Fibroblast of lung (primary cell): ENCODE measurements at regions not wholly inside any gene's neighbourhood (a gene's known extent, or its start where the extent isn't known, plus 50 kb on each side); places are given as distances from the start of the nearest gene placed in this dataset.

Experiments
- DNase-seq, 2 donors: peaks; one replicate each; pipeline versions ENCODE4 v3.0.0 to v3.0.0-alpha.2; 2010; ENCODE audit warnings: low read depth in 2 of 2
- H2AFZ ChIP-seq: 2 replicates; pipeline ENCODE4 v1.5.1; 2012; ENCODE audit warnings: low read length, control low read depth, inconsistent platforms
- H3K27ac ChIP-seq: 2 replicates; pipeline ENCODE4 v1.5.1; 2011; ENCODE audit warnings: low read length, control low read depth; ENCODE audit not compliant: insufficient read depth
- H3K27me3 ChIP-seq: 2 replicates; pipeline ENCODE4 v1.5.1; 2011; ENCODE audit warnings: mild to moderate bottlenecking, low read length; ENCODE audit not compliant: control insufficient read depth, insufficient read depth
- H3K36me3 ChIP-seq: 2 replicates; pipeline ENCODE4 v1.5.1; 2011; ENCODE audit warnings: low read length; ENCODE audit not compliant: control insufficient read depth, insufficient read depth
- H3K4me1 ChIP-seq: 2 replicates; pipeline ENCODE4 v1.5.1; 2011; ENCODE audit warnings: low read length; ENCODE audit not compliant: control insufficient read depth, insufficient read depth; ENCODE audit errors: extremely low read depth
- H3K4me2 ChIP-seq: 2 replicates; pipeline ENCODE4 v1.5.1; 2011; ENCODE audit warnings: low read length, control low read depth; ENCODE audit not compliant: insufficient read depth; ENCODE audit errors: extremely low read depth
- H3K4me3 ChIP-seq, 4 experiments: fragments of 200-600 bp in 1 of 4; sonication (generic) in 1 of 4; replicated peaks in 1 of 4; 2 replicates each; pipeline ENCODE4 v1.5.1; 2011 to 2016; ENCODE audit warnings: low read length in 4 of 4, low read depth in 3 of 4, mild to moderate bottlenecking in 3 of 4, control low read depth in 2 of 4, inconsistent platforms in 1 of 4, mixed read lengths in 1 of 4; ENCODE audit not compliant: insufficient read depth in 1 of 4; ENCODE audit errors: control extremely low read depth in 1 of 4
- H3K79me2 ChIP-seq: 2 replicates; pipeline ENCODE4 v1.5.1; 2012; ENCODE audit warnings: mild to moderate bottlenecking, low read length, inconsistent platforms; ENCODE audit not compliant: control insufficient read depth, insufficient read depth
- H3K9ac ChIP-seq: 2 replicates; pipeline ENCODE4 v1.5.1; 2011; ENCODE audit warnings: mild to moderate bottlenecking, low read length, control low read depth; ENCODE audit not compliant: insufficient read depth
- H3K9me3 ChIP-seq: 2 replicates; pipeline ENCODE4 v1.5.1; 2012; ENCODE audit warnings: low read depth, low read length; ENCODE audit not compliant: control insufficient read depth, insufficient read depth
- H4K20me1 ChIP-seq: 2 replicates; pipeline ENCODE4 v1.5.1; 2011; ENCODE audit warnings: low read length; ENCODE audit not compliant: control insufficient read depth, insufficient read depth; ENCODE audit errors: extremely low read depth
- CTCF ChIP-seq, 2 donors: IDR thresholded peaks in 1 of 2; conservative IDR thresholded peaks in 1 of 2; 1 replicate in 1 of 2; 2 replicates in 1 of 2; pipeline ENCODE4 v1.5.1; 2011 to 2012; ENCODE audit warnings: low read length in 2 of 2, control low read depth in 1 of 2, inconsistent platforms in 1 of 2, low read depth in 1 of 2, mild to moderate bottlenecking in 1 of 2
- EZH2 ChIP-seq: IDR thresholded peaks from 2 replicates; pipeline ENCODE4 v1.5.1; 2012; ENCODE audit warnings: low read length, control low read depth, mild to moderate bottlenecking; ENCODE audit errors: missing control alignments

- Histone ChIP-seq H3K79me2 (no peaks in the 10 kb centered on the region), H3K4me3 (no peak overlapping the region), H3K9me3 (no peaks in the 10 kb centered on the region), H3K4me2 (peak overlapping the region; percentile 4), H3K9ac (no peak overlapping the region), H3K27me3 (no peaks in the 10 kb centered on the region), H3K4me1 (peaks cover 4% of the 10 kb centered on the region), H2AFZ (no peak overlapping the region), H4K20me1 (no peaks in the 10 kb centered on the region), H3K27ac (no peak overlapping the region), H3K36me3 (no peaks in the 10 kb centered on the region)
- TF ChIP-seq EZH2 (no peak), CTCF (conservative IDR thresholded peaks at IDR 0.05 in 1 of 2, IDR thresholded peaks at IDR 0.05 in 1 of 2; ENCODE audit: low read depth in 1 of 2, low read length in 2 of 2) (no peak)
- DNase-seq: peak; percentile 56 to 66
These were observed 250.4 kb upstream of the TANK start for GRCh38 chr2:160909781-160910242.

GRCh38 chr2:160910681-160911080 lies 249.5 kb upstream of the TANK start:
- H3K79me2 ChIP-seq: no peaks in the 10 kb centered on the region
- H3K27me3 ChIP-seq: no peaks in the 10 kb centered on the region
- H3K27ac ChIP-seq: peak overlapping the region; percentile 4
- peaks cover 4% of the 10 kb centered on the region for H3K4me1 ChIP-seq
- no peak overlapping the region for H2AFZ ChIP-seq
- no peak overlapping the region for H3K4me3 ChIP-seq
- no peak overlapping the region for H3K9ac ChIP-seq
- peak; percentile 73 to 78 for DNase-seq
- H4K20me1 ChIP-seq: no peaks in the 10 kb centered on the region
- no peaks in the 10 kb centered on the region for H3K36me3 ChIP-seq
- TF ChIP-seq EZH2: no peak
- TF ChIP-seq CTCF (conservative IDR thresholded peaks at IDR 0.05 in 1 of 2, IDR thresholded peaks at IDR 0.05 in 1 of 2; ENCODE audit: low read depth in 1 of 2, low read length in 2 of 2): no peak
- H3K9me3 ChIP-seq: no peaks in the 10 kb centered on the region
- no peak overlapping the region for H3K4me2 ChIP-seq

GRCh38 chr2:160911258-160911657 lies 249.0 kb upstream of the TANK start:
- Histone ChIP-seq H3K79me2 (no peaks in the 10 kb centered on the region), H3K9ac (no peak overlapping the region), H3K4me1 (peaks cover 4% of the 10 kb centered on the region), H3K4me3 (no peak overlapping the region), H3K27me3 (no peaks in the 10 kb centered on the region), H3K9me3 (no peaks in the 10 kb centered on the region), H3K27ac (peak overlapping the region; percentile 4), H4K20me1 (no peaks in the 10 kb centered on the region), H3K4me2 (no peak overlapping the region), H3K36me3 (no peaks in the 10 kb centered on the region), H2AFZ (no peak overlapping the region)
- peak in 1 of 2 donors; percentile 49 for DNase-seq
- no peak for TF ChIP-seq EZH2
- TF ChIP-seq CTCF (conservative IDR thresholded peaks at IDR 0.05 in 1 of 2, IDR thresholded peaks at IDR 0.05 in 1 of 2; ENCODE audit: low read depth in 1 of 2, low read length in 2 of 2): no peak
